HepG2 (cell line): ENCODE measurements at regions not wholly inside any gene's neighbourhood (a gene's known extent, or its start where the extent isn't known, plus 50 kb on each side); places are given as distances from the start of the nearest gene placed in this dataset.

Source experiments
- ATAC-seq: fragments of 200-7000 bp; cut with Tn5 transposase; 3 replicates; pipeline ENCODE4 v1.9.1; 2020; ENCODE audit warnings: mild to moderate bottlenecking, moderate library complexity
- BruUV-seq: library from RNA; stranded (reverse); fragments of 400-500 nt; replicated peaks from 2 replicates; lab custom pipeline; 2021; lab: Mats Ljungman, UMichigan
- CTCF ChIA-PET: fragments of 300-600 bp; formaldehyde crosslinking; extraction: SDS; loops from one replicate; lab custom pipeline; 2021; ENCODE audit warnings: low total read pairs, inconsistent platforms, low intra/inter-chr PET ratio; lab: Yijun Ruan, JAX
- POLR2A ChIA-PET: fragments of 350-600 bp; sonication (Branson Sonifier 250); formaldehyde crosslinking; loops from one replicate; lab custom pipeline; 2020; ENCODE audit warnings: antibody characterized with exemption, inconsistent platforms; lab: Yijun Ruan, JAX
- DNase-seq: peaks from one replicate; pipeline ENCODE4 v3.0.0-alpha.2; 2015; ENCODE audit warnings: low spot score
- FAIRE-seq: peaks from 3 replicates; lab custom pipeline; 2011; peaks lifted over from hg19 to GRCh38; lab: Jason Lieb, UNC
- H2AFZ ChIP-seq: one replicate; pipeline ENCODE4 v1.6.1; 2011; ENCODE audit warnings: low read length, inconsistent platforms
- H3K27ac ChIP-seq: fragments of 300-600 bp; 3 replicates; pipeline ENCODE4 v1.8.0; 2011; ENCODE audit warnings: mixed run types, mild to moderate bottlenecking, mixed read lengths, low read length, inconsistent platforms; ENCODE audit not compliant: insufficient read depth; ENCODE audit errors: extremely low read length
- H3K27me3 ChIP-seq, 2 experiments: fragments of 200-600 bp in 1 of 2; 2 replicates in 1 of 2; 3 replicates in 1 of 2; pipeline versions ENCODE4 v1.6.0 to v1.8.0; 2011; ENCODE audit warnings: low read length in 2 of 2, mild to moderate bottlenecking in 2 of 2, moderate library complexity in 2 of 2, inconsistent platforms in 1 of 2; ENCODE audit not compliant: insufficient read depth in 2 of 2, control insufficient read depth in 1 of 2
- H3K36me3 ChIP-seq, 2 experiments: fragments of 200-600 bp in 1 of 2; replicated peaks in 1 of 2; 2 replicates in 1 of 2; 3 replicates in 1 of 2; pipeline versions ENCODE4 v1.5.1 to v1.8.0; 2011; ENCODE audit warnings: low read length in 2 of 2, inconsistent platforms in 1 of 2; ENCODE audit not compliant: insufficient read depth in 2 of 2, control insufficient read depth in 1 of 2
- H3K4me1 ChIP-seq: 2 replicates; pipeline ENCODE4 v1.5.1; 2012; ENCODE audit warnings: low read length, inconsistent platforms; ENCODE audit not compliant: insufficient read depth
- H3K4me2 ChIP-seq: 2 replicates; pipeline ENCODE4 v1.6.0; 2011; ENCODE audit warnings: low read depth, low read length, inconsistent platforms
- H3K4me3 ChIP-seq, 3 experiments: fragments of 200-600 bp in 1 of 3; sonication (generic), shearing (Covaris generic) in 1 of 3; replicated peaks in 1 of 3; 2 replicates each; pipeline ENCODE4 v1.5.1; 2011 to 2016; ENCODE audit warnings: low read length in 3 of 3, inconsistent platforms in 2 of 3, low read depth in 2 of 3, mild to moderate bottlenecking in 2 of 3, control low read depth in 1 of 3, mixed read lengths in 1 of 3; ENCODE audit not compliant: insufficient read depth in 1 of 3
- H3K79me2 ChIP-seq: one replicate; pipeline ENCODE4 v1.6.1; 2011; ENCODE audit warnings: low read length, inconsistent platforms; ENCODE audit not compliant: insufficient read depth
- H3K9ac ChIP-seq: 2 replicates; pipeline ENCODE4 v1.6.0; 2011; ENCODE audit warnings: mild to moderate bottlenecking, low read depth, low read length, inconsistent platforms; ENCODE audit not compliant: insufficient read depth
- H3K9me3 ChIP-seq: 2 replicates; pipeline ENCODE4 v1.5.1; 2012; ENCODE audit warnings: mild to moderate bottlenecking, low read length
- H4K20me1 ChIP-seq: 2 replicates; pipeline ENCODE4 v1.6.0; 2011; ENCODE audit warnings: inconsistent platforms, mild to moderate bottlenecking, low read length, moderate library complexity; ENCODE audit not compliant: insufficient read depth
- AGO1 ChIP-seq: fragments of 200-400 bp; formaldehyde crosslinking; IDR thresholded peaks from 2 replicates; pipeline ENCODE4 v1.6.1; 2017; ENCODE audit warnings: mild to moderate bottlenecking, low read depth, low read length, moderate library complexity; ENCODE audit not compliant: poor library complexity, severe bottlenecking
- CBFB ChIP-seq: sonication (generic); formaldehyde crosslinking; IDR thresholded peaks from 2 replicates; pipeline ENCODE4 v1.4.0; 2020; ENCODE audit warnings: missing genetic modification reagents
- NCOA5 ChIP-seq: sonication (generic); formaldehyde crosslinking; IDR thresholded peaks from 2 replicates; pipeline ENCODE4 v1.4.0; 2020; ENCODE audit warnings: missing genetic modification reagents
- NFYB ChIP-seq: sonication (generic); formaldehyde crosslinking; IDR thresholded peaks from 2 replicates; pipeline ENCODE4 v1.4.0; 2020; ENCODE audit warnings: missing genetic modification reagents
- NR3C1 ChIP-seq: sonication (generic); formaldehyde crosslinking; IDR thresholded peaks from 2 replicates; pipeline ENCODE4 v1.4.0; 2020; ENCODE audit warnings: missing genetic modification reagents
- RXRA ChIP-seq: sonication (generic); formaldehyde crosslinking; IDR thresholded peaks from 2 replicates; pipeline ENCODE4 v1.5.1; 2020; ENCODE audit warnings: missing genetic modification reagents
- ZEB1 ChIP-seq: IDR thresholded peaks from 2 replicates; pipeline ENCODE4 v1.6.1; 2012; ENCODE audit warnings: mild to moderate bottlenecking, low read depth, inconsistent platforms; ENCODE audit not compliant: insufficient replicate concordance
- ZFX ChIP-seq: sonication (generic); formaldehyde crosslinking; IDR thresholded peaks from 2 replicates; pipeline ENCODE4 v1.4.0; 2020; ENCODE audit warnings: mild to moderate bottlenecking, low read depth, missing genetic modification reagents, moderate library complexity
- ZKSCAN8 ChIP-seq: IDR thresholded peaks from 2 replicates; pipeline ENCODE4 v1.6.1; 2016; ENCODE audit warnings: borderline replicate concordance, missing genetic modification reagents, missing compliant biosample characterization
- ZNF234 ChIP-seq: sonication (generic); formaldehyde crosslinking; conservative IDR thresholded peaks from 2 replicates; pipeline ENCODE4 v1.5.1; 2020; ENCODE audit warnings: mild to moderate bottlenecking, missing genetic modification reagents
- ZNF562 ChIP-seq: sonication (generic); formaldehyde crosslinking; IDR thresholded peaks from 2 replicates; pipeline ENCODE4 v1.8.0; 2022; ENCODE audit warnings: missing genetic modification reagents, borderline replicate concordance
- whole genome bisulfite sequencing: methylation state at CpG from one replicate; pipeline ENCODE4 v1.1.6; 2017; ENCODE audit warnings: low lambda C conversion rate; 5-methylcytosine and 5-hydroxymethylcytosine counted together
- in situ Hi-C: cut with HindIII; loops from 2 replicates; pipeline ENCODE4 v1.10.0; 2017; ENCODE audit warnings: low pct_unique_long_range_greater_than_20kb; ENCODE audit not compliant: extremely low pct_ligation_motif_present
- intact Hi-C: fragments of 100-400 bp; cut with micrococcal nuclease; formaldehyde crosslinking; loops from one replicate; pipeline ENCODE4 v1.10.0; 2022; ENCODE audit not compliant: unreplicated experiment
- TF ChIP-seq, protein P1 (sequence below): sonication (generic); formaldehyde crosslinking; IDR thresholded peaks from 2 replicates; pipeline ENCODE4 v1.8.1; 2023; ENCODE audit warnings: missing genetic modification reagents, mild to moderate bottlenecking, borderline replicate concordance
- TF ChIP-seq, protein P2 (sequence below): sonication (generic); formaldehyde crosslinking; IDR thresholded peaks from 2 replicates; pipeline ENCODE4 v1.4.0; 2020; ENCODE audit warnings: missing genetic modification reagents
- TF ChIP-seq, protein P3 (sequence below): sonication (generic); formaldehyde crosslinking; IDR thresholded peaks from 2 replicates; pipeline ENCODE4 v1.4.0; 2020; ENCODE audit warnings: missing genetic modification reagents, borderline replicate concordance
- TF ChIP-seq, protein P4 (sequence below): IDR thresholded peaks from 2 replicates; pipeline ENCODE4 v1.6.1; 2016; ENCODE audit warnings: low read depth, control low read depth

DNA sequence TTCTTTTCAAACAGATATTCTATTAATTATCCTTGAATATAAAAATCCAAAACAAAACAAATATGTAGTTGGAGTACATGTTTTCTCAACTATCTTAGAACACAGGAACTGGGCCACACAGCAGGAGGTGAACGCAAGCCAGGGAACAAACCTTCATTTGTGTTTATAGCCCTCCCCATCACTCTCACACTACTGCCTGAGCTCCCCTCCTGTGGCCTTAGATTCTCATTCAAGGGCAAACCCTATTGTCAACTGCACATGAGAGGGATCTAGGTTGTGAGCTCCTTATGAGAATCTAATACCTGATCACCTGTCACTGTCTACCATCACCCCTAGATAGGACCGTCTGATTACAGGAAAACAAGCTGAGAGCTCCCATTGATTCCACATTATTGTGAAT is 427.1 kb upstream of the PRR20A start:
- no peak overlapping the region for H3K4me3 ChIP-seq

DNA sequence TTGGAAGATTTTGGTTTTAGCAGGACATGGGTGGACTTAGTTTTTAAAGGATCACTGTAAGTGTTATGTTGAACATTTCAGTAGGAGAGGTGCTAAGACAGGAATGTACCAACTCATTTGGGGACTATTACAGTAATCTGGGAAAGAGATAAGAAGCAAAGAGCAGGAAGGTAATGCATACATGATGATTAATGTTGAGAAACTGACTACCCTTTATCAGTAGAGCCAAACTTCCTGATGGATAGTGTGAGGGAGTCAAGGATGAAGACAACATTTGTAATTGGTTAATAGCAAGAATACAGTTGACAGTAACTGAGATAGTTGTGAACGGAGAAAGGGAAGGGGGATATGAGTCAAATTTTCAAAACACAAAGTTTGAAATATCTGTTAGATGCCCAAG is 421.9 kb upstream of the PRR20A start:
- ATAC-seq (no peak), FAIRE-seq (no peak), DNase-seq (no peak)
- no peak overlapping the region for H3K27ac ChIP-seq
- H3K79me2 ChIP-seq, result no peaks in the 10 kb centered on the region
- no peak overlapping the region for H3K4me2 ChIP-seq
- H3K9ac ChIP-seq, result no peak overlapping the region
- in situ Hi-C loops (no loop called here), intact Hi-C loops (no loop called here)
- POLR2A ChIA-PET, result no interaction called here
- H3K4me3 ChIP-seq, result no peak overlapping the region
- H4K20me1 ChIP-seq, result no peaks in the 10 kb centered on the region
- H3K36me3 ChIP-seq, result no peaks in the 10 kb centered on the region
- WGBS, result 3% methylated on average over 1 of the region's 1 CpG
- H2AFZ ChIP-seq, result no peak overlapping the region
- H3K9me3 ChIP-seq, result peaks cover 48% of the 10 kb centered on the region
- no peaks in the 10 kb centered on the region for H3K4me1 ChIP-seq
- BruUV-seq, result no TSS peak
- CTCF ChIA-PET, result no interaction called here
- H3K27me3 ChIP-seq, result no peaks in the 10 kb centered on the region
- TF ChIP-seq ZKSCAN8 (no peak), ZNF234 (CRISPR knock-in tag) (no peak), ZEB1 (no peak), ZFX (no peak), AGO1 (no peak), NFYB (CRISPR knock-in tag) (no peak)
- TF ChIP-seq, protein P1, sequence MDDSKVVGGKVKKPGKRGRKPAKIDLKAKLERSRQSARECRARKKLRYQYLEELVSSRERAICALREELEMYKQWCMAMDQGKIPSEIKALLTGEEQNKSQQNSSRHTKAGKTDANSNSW, result no peak
- TF ChIP-seq, protein P2, sequence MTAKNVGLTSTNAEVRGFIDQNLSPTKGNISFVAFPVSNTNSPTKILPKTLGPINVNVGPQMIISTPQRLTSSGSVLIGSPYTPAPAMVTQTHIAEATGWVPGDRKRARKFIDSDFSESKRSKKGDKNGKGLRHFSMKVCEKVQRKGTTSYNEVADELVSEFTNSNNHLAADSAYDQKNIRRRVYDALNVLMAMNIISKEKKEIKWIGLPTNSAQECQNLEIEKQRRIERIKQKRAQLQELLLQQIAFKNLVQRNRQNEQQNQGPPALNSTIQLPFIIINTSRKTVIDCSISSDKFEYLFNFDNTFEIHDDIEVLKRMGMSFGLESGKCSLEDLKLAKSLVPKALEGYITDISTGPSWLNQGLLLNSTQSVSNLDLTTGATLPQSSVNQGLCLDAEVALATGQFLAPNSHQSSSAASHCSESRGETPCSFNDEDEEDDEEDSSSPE (CRISPR knock-in tag), result no peak
- TF ChIP-seq, protein P3, sequence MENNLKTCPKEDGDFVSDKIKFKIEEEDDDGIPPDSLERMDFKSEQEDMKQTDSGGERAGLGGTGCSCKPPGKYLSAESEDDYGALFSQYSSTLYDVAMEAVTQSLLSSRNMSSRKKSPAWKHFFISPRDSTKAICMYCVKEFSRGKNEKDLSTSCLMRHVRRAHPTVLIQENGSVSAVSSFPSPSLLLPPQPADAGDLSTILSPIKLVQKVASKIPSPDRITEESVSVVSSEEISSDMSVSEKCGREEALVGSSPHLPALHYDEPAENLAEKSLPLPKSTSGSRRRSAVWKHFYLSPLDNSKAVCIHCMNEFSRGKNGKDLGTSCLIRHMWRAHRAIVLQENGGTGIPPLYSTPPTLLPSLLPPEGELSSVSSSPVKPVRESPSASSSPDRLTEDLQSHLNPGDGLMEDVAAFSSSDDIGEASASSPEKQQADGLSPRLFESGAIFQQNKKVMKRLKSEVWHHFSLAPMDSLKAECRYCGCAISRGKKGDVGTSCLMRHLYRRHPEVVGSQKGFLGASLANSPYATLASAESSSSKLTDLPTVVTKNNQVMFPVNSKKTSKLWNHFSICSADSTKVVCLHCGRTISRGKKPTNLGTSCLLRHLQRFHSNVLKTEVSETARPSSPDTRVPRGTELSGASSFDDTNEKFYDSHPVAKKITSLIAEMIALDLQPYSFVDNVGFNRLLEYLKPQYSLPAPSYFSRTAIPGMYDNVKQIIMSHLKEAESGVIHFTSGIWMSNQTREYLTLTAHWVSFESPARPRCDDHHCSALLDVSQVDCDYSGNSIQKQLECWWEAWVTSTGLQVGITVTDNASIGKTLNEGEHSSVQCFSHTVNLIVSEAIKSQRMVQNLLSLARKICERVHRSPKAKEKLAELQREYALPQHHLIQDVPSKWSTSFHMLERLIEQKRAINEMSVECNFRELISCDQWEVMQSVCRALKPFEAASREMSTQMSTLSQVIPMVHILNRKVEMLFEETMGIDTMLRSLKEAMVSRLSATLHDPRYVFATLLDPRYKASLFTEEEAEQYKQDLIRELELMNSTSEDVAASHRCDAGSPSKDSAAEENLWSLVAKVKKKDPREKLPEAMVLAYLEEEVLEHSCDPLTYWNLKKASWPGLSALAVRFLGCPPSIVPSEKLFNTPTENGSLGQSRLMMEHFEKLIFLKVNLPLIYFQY (CRISPR knock-in tag), result no peak

More for the DNA sequence above, 427.1 kb upstream of the PRR20A start:
- Histone ChIP-seq H3K4me1 (no peaks in the 10 kb centered on the region), H3K9me3 (peaks cover 39% of the 10 kb centered on the region), H3K27me3 (no peaks in the 10 kb centered on the region), H3K36me3 (no peaks in the 10 kb centered on the region), H3K27ac (no peak overlapping the region)
- intact Hi-C loops, result no loop called here
- CTCF ChIA-PET, result no interaction called here
- BruUV-seq, result no TSS peak
- TF ChIP-seq, protein P4, sequence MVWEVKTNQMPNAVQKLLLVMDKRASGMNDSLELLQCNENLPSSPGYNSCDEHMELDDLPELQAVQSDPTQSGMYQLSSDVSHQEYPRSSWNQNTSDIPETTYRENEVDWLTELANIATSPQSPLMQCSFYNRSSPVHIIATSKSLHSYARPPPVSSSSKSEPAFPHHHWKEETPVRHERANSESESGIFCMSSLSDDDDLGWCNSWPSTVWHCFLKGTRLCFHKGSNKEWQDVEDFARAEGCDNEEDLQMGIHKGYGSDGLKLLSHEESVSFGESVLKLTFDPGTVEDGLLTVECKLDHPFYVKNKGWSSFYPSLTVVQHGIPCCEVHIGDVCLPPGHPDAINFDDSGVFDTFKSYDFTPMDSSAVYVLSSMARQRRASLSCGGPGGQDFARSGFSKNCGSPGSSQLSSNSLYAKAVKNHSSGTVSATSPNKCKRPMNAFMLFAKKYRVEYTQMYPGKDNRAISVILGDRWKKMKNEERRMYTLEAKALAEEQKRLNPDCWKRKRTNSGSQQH (CRISPR knock-in tag), result no peak
- TF ChIP-seq RXRA (no peak), CBFB (CRISPR knock-in tag) (no peak), NR3C1 (CRISPR knock-in tag) (no peak), NCOA5 (CRISPR knock-in tag) (no peak), ZNF562 (CRISPR knock-in tag) (no peak)
- TF ChIP-seq, all 625 proteins: peak for 0
- H3K79me2 ChIP-seq, result no peaks in the 10 kb centered on the region
- no peak overlapping the region for H2AFZ ChIP-seq
- ATAC-seq, result no peak
- DNase-seq, result no peak
- no peaks in the 10 kb centered on the region for H4K20me1 ChIP-seq
- H3K4me2 ChIP-seq, result no peak overlapping the region
- H3K9ac ChIP-seq, result no peak overlapping the region
- FAIRE-seq, result no peak
- 23% methylated on average over 2 of the region's 2 CpGs for WGBS
- in situ Hi-C loops, result no loop called here
- POLR2A ChIA-PET, result no interaction called here
